ENCODE measurements at regions not wholly inside any gene's neighbourhood (a gene's known extent, or its start where the extent isn't known, plus 50 kb on each side); places are given as distances from the start of the nearest gene placed in this dataset.

- no peak for DNase-seq
These were observed 210.9 kb downstream of the SLIT2 start for GRCh38 chr4:20462426-20463175.

DNA sequence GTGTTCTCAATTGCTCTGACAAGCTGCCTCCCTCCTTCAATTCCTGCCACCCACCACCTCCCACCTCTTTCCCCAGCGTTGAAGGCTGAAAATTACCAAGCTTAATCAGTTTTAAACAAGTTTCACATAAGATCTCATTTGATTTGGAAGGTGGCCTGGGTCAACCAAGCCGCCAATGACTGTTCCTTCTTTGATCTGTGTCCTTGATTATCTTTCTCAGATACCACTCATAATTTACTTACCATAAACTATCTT lies 211.4 kb downstream of the SLIT2 start:
- DNase-seq, result no peak

- DNase-seq, result no peak
These were observed 212.7 kb downstream of the SLIT2 start for GRCh38 chr4:20464381-20464780.

DNA sequence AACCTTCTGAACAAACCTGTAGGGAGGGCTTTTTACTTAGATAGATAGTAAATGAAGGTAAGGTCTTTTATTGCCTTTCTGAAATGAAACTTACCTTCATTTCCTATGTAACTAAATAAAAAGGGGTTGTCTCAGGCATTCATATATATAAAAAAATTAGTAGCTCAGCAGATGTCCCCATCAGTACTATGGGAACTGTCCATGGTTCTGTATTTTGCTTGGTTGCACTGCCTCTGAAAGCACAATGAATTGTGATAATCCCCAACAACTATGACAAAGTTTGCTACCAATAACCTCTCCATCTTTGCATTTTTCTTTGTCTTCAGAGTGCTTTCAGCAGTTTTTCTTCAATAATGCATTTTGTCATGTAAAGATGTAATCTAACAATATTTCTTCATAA lies 222.4 kb downstream of the SLIT2 start:
- peak; percentile 40 for DNase-seq

DNA sequence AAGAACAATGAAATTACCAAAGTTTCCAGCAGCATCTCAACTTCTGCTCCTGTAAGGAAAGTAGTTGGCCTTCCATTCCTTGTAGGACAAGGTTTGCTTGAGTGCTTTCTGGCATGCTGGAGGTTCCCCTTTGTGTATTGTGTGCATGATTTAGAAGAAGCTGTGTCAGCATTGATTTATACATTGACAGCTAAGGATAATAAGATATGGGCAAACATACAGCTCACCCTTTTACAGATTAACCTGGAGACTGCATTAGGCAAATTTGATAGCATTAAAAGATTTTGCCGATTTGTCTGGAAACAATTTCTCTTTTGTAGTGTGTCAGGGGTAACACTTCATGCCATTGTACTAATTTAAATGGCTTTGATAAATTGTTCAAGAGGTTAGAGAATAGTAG lies 221.8 kb upstream of the PACRGL start:
- no peak for DNase-seq

DNA sequence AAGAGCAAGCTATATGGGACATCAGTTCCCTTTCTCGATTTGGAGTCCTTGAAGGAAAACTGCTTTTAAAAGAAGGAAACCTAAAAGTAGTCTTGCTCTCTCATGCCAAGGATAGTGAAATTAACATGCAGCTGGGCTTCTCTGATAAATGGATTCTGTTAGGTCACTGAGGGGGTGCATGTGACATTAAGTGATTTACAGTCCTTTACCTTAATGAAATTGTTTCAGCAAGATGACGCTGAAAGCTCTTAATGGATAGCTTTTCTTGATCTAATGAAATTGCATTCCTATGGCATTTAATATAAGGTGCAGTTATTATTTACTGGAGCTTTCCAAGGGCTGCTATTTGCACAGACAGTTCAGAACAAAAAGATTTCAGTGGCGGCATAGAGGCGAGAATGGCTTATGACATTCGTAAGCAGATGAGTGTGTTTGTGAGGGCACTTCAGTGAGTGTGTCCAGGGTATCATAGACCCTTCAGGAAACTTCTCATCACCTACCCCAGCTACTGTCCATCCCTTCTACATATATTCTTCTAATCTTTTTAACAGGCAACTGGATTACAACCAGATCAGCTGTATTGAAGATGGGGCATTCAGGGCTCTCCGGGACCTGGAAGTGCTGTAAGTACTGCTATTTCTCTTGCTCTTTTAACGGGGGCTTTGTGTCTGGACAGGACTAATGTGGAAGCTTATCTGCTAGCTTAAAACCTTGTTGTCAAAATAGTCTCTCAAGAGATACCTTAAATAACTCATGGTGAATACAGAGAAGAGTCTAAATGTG lies 219.9 kb upstream of the PACRGL start:
- no peak for DNase-seq

DNA sequence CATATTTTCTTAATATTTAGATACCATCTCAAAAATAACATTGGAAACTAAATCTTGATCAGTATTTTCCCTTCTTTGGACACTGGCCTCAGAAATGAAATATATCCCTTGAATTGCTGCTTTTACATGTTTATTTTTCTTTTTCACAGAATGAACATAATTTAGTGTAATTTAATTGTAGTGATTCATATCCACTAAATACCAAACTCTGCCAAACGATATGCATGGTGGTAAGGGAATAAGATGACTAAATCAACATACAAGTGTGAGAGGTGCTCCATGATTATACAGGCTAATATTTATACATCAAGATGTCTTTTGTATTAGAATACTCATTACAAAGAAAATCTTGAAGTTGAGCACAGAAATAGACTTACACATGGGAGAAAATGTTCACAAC lies 216.8 kb upstream of the PACRGL start:
- DNase-seq, result no peak

DNA sequence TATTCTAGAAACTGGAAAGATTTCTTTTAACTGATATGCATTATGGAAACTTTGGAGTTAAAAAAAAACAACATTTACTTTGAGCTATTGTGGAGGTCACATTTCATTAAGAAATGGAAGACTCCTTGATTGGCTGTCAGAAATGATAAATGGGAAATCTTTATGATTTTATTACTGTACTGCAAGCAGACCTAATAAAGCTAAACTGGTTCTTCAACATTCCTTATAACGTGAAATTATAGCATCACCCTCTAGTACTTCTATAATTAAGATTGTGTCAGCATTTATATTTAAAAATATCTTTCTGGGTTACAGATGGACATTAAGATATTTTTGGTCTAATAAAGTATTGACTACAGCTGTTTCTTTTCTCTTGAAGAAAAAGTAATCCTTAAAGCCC lies 213.8 kb upstream of the PACRGL start:
- no peak for DNase-seq

GRCh38 chr4:20487446-20487845 lies 212.8 kb upstream of the PACRGL start:
- DNase-seq, result no peak

- no peak for DNase-seq
These were observed 212.4 kb upstream of the PACRGL start for GRCh38 chr4:20487852-20488251.

DNA sequence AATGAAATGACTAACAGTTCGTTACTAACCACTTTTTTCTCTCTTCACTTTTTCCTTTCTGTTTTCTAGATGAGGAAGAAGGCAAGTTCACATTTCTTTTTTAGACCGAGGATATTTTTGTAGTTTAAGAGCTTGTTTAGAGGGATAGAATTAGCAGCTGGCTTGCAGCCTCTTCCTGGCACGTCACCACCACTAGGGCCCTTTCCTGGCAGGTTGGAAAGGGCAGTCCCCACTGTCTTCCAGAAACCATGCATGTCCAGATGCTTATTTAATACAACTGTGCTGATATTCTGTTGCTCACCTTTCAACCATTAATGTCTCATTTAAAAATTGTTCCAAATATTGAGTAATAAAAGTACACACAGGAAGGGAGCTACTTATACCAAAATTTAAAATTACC lies 209.5 kb upstream of the PACRGL start:
- DNase-seq, result no peak

- no peak for DNase-seq
These were observed 206.4 kb upstream of the PACRGL start for GRCh38 chr4:20493761-20494353.

- DNase-seq, result no peak
These were observed 204.2 kb upstream of the PACRGL start for GRCh38 chr4:20496068-20496467.

GRCh38 chr4:20504146-20504545 lies 196.1 kb upstream of the PACRGL start:
- no peak for DNase-seq

DNA sequence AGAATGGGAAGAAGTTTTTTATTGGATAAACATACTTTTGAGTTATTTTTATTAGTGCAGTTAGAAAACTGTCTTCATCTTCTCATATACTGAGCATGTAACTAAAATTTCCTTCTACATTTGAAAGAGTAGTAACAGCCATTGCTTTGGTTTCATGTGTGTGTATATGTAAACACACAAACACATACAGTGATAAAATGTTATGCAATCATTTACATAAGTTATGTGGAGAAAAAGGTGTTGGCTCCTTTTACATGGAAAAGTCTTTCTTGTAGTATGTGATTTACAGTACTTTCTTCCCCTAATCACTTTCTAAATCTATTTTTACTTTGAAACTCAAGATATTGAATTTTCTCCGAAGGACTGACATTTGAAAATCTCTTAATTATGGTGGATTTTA lies 194.3 kb upstream of the PACRGL start:
- no peak for DNase-seq

DNA sequence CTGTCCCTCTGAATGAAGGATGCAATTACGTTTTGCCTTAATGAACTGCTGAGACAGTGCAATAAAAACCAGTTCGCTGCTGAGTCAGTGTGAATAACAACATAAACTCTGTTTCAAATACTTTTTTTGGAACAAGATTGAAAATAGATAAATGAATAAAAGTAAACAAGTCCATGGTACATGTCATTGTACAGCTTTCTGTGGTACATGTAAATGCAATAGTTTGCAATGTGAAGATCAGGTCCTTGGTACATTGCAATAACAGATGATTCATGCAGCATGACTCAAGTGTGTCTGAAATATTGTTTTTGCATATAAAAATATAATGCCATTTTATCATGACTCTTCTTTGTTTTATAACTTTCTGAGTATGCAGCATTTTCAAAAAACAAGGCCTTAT lies 193.4 kb upstream of the PACRGL start:
- DNase-seq, result no peak

GRCh38 chr4:20509315-20509714 lies 190.9 kb upstream of the PACRGL start:
- no peak for DNase-seq

DNA sequence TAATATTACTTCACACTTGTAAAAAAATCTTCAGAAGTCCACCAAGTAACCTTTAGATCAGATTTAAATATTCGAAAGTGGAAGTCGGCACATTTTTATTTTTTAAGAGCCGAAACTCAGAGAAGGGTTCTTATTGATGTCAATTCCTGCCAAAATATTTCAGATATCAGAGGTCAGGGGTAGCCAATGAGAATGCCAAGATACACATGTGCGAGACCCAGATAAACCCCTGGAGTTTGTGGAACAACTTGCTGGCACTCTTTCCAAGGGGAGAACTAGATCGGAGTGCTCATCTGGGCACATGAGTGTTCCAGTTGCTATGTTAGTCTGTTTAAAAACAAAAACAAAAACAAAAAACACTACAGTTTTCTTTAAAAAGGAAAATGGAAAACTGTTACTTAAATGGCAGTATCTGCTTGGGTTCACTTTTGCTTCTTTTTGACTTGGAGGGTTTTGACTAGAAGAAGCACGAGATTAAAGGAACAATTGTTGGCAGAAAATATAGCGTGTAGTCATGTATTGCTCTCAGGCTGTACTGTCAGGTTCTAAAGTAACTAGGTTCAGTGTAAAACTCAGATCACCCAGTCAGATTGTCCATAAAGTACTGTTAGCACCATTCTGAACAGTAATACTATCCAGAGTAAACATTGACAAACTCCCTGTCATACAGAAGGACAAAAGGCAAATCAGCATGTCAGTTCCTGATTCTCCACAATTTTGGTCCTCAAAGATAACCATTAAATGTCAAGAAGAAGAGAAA lies 188.0 kb upstream of the PACRGL start:
- peak; percentile 68 for DNase-seq

DNA sequence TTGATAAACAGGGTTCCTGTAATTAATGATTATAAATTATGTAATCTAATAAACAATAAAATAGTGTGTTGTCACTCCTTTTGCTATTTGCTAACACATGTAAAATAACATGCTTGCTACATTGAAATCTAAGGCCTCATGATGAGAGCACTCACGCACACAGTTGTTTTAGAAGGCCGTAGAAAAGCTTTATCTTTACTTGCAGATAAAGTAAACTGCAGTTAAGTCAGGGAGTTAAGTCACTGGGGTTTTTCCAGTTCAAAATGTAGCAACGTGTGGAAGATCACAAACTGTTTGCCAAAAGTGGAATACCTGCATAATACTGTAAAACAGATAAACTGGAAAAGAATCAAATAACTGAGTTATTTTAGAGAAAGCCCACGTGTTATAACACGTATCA lies 187.3 kb upstream of the PACRGL start:
- peak; percentile 57 for DNase-seq

DNA sequence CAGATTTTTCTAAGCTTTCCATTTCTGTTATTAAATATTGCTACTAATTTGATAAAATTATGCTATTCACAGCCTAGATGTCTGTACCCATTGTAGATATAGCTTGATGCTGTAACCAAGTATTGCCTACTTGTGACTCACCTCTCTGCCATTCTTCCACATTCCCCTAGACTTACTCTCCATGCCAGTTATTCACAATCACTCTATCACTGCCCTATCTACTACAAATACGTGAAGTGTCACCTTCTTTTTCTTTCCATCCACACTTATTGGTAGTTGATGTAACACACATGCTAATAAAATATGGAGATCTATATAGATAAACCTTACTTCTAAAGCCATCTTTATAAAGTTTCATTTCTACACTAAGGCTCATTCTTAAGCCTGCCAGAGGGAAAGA lies 179.4 kb upstream of the PACRGL start:
- no peak for DNase-seq

GRCh38 chr4:20528508-20528907 lies 171.8 kb upstream of the PACRGL start:
- no peak for DNase-seq

- DNase-seq, result no peak
These were observed 170.6 kb upstream of the PACRGL start for GRCh38 chr4:20529691-20530090.

GRCh38 chr4:20532116-20532790 lies 168.0 kb upstream of the PACRGL start:
- DNase-seq, result no peak

All from OCI-M1 (cell line).